Tibial artery (tissue), 4 donors: ENCODE measurements at regions not wholly inside any gene's neighbourhood (a gene's known extent, or its start where the extent isn't known, plus 50 kb on each side); places are given as distances from the start of the nearest gene placed in this dataset.

Experiments
- DNase-seq, 2 donors: peaks; one replicate each; pipeline ENCODE4 v3.0.0-alpha.2; 2019
- H3K27ac ChIP-seq, 2 donors: fragments of 200-600 bp; sonication (generic) in 1 of 2; 1 replicate in 1 of 2; 2 replicates in 1 of 2; pipeline ENCODE4 v1.5.1; 2018 to 2019; ENCODE audit warnings: mild to moderate bottlenecking in 1 of 2
- H3K27me3 ChIP-seq, 2 donors: fragments of 200-600 bp; sonication (generic) in 1 of 2; one replicate each; pipeline versions ENCODE4 v1.5.1 to v1.6.0; 2016 to 2019
- H3K36me3 ChIP-seq, 3 donors: fragments of 200-600 bp; sonication (generic) in 2 of 3; one replicate each; pipeline ENCODE4 v1.5.1; 2016 to 2019; ENCODE audit warnings: mild to moderate bottlenecking in 2 of 3
- H3K4me1 ChIP-seq, 4 donors: fragments of 200-600 bp; sonication (generic) in 2 of 4; 1 replicate in 3 of 4; 2 replicates in 1 of 4; pipeline ENCODE4 v1.5.1; 2016 to 2019
- H3K4me3 ChIP-seq, 2 donors: fragments of 200-600 bp; sonication (generic) in 1 of 2; 1 replicate in 1 of 2; 2 replicates in 1 of 2; pipeline ENCODE4 v1.5.1; 2018 to 2019; ENCODE audit warnings: mild to moderate bottlenecking in 2 of 2
- H3K9me3 ChIP-seq, 3 donors: fragments of 200-600 bp; sonication (generic) in 1 of 3; one replicate each; pipeline ENCODE4 v1.5.1; 2016 to 2019
- CTCF ChIP-seq, 2 experiments: fragments of 200-600 bp in 1 of 2; fragments of 450-650 bp in 1 of 2; IDR thresholded peaks; one replicate each; pipeline ENCODE4 v1.5.1; 2017 to 2019; ENCODE audit warnings: antibody characterized with exemption in 2 of 2, mild to moderate bottlenecking in 1 of 2, moderate library complexity in 1 of 2
- intact Hi-C: fragments of 100-400 bp; cut with DNase I; formaldehyde crosslinking; loops from one replicate; pipeline ENCODE4 v1.15.0; 2023; ENCODE audit warnings: low total_unique reads

- H3K27ac ChIP-seq, result no peak overlapping the region
- no peaks in the 10 kb centered on the region for H3K36me3 ChIP-seq
- H3K27me3 ChIP-seq, result no peaks in the 10 kb centered on the region
- TF ChIP-seq CTCF (IDR thresholded peaks at IDR 0.05), result no peak
- no peak overlapping the region for H3K4me3 ChIP-seq
- intact Hi-C loops, result no loop called here
- no peaks in the 10 kb centered on the region for H3K4me1 ChIP-seq
- DNase-seq, result no peak
- no peaks in the 10 kb centered on the region for H3K9me3 ChIP-seq
Observed at GRCh38 chr1:185497177-185497576, 180.1 kb upstream of the IVNS1ABP start.

GRCh38 chr1:185495898-185496297 lies 178.9 kb upstream of the IVNS1ABP start:
- no peak for TF ChIP-seq CTCF (IDR thresholded peaks at IDR 0.05)
- H3K36me3 ChIP-seq, result no peaks in the 10 kb centered on the region
- H3K4me1 ChIP-seq, result no peaks in the 10 kb centered on the region
- H3K4me3 ChIP-seq, result no peak overlapping the region
- no peak overlapping the region for H3K27ac ChIP-seq
- H3K27me3 ChIP-seq, result no peaks in the 10 kb centered on the region
- DNase-seq, result no peak
- no peaks in the 10 kb centered on the region for H3K9me3 ChIP-seq
- intact Hi-C loops, result no loop called here

- DNase-seq, result no peak
- H3K4me3 ChIP-seq, result no peak overlapping the region
- H3K4me1 ChIP-seq, result no peaks in the 10 kb centered on the region
- intact Hi-C loops, result no loop called here
- no peaks in the 10 kb centered on the region for H3K9me3 ChIP-seq
- no peak for TF ChIP-seq CTCF (IDR thresholded peaks at IDR 0.05)
- H3K27ac ChIP-seq, result no peak overlapping the region
- H3K36me3 ChIP-seq, result no peaks in the 10 kb centered on the region
- H3K27me3 ChIP-seq, result no peaks in the 10 kb centered on the region
Observed at GRCh38 chr1:185495007-185495406, 178.0 kb upstream of the IVNS1ABP start.

- intact Hi-C loops, result no loop called here
Observed at GRCh38 chr1:185492089-185492825, 175.2 kb upstream of the IVNS1ABP start.

GRCh38 chr1:185491604-185492003 lies 174.6 kb upstream of the IVNS1ABP start:
- Histone ChIP-seq H3K4me1 (no peaks in the 10 kb centered on the region), H3K36me3 (no peaks in the 10 kb centered on the region), H3K27me3 (no peaks in the 10 kb centered on the region), H3K9me3 (no peaks in the 10 kb centered on the region), H3K27ac (no peak overlapping the region), H3K4me3 (no peak overlapping the region)
- DNase-seq, result no peak
- no peak for TF ChIP-seq CTCF (IDR thresholded peaks at IDR 0.05)
- intact Hi-C loops, result no loop called here

More at GRCh38 chr1:185492089-185492825, 175.2 kb upstream of the IVNS1ABP start:
- no peaks in the 10 kb centered on the region for H3K27me3 ChIP-seq
- no peak overlapping the region for H3K4me3 ChIP-seq
- no peak for TF ChIP-seq CTCF (IDR thresholded peaks at IDR 0.05)
- DNase-seq, result no peak
- no peaks in the 10 kb centered on the region for H3K9me3 ChIP-seq
- no peaks in the 10 kb centered on the region for H3K36me3 ChIP-seq
- no peak overlapping the region for H3K27ac ChIP-seq
- H3K4me1 ChIP-seq, result no peaks in the 10 kb centered on the region
